Brain microvascular endothelial cell (primary cell): ENCODE measurements at regions not wholly inside any gene's neighbourhood (a gene's known extent, or its start where the extent isn't known, plus 50 kb on each side); places are given as distances from the start of the nearest gene placed in this dataset.

Experiments used
- DNase-seq: peaks from one replicate; pipeline ENCODE4 v3.0.0-alpha.2; 2020
- H3K27ac ChIP-seq: fragments of 250-450 bp; sonication (Bioruptor Pico); 2 replicates; pipeline ENCODE4 v1.5.1; 2020; ENCODE audit warnings: mild to moderate bottlenecking, moderate library complexity
- H3K27me3 ChIP-seq: fragments of 250-450 bp; sonication (Bioruptor Pico); replicated peaks from 2 replicates; pipeline ENCODE4 v1.5.1; 2020; ENCODE audit warnings: mild to moderate bottlenecking
- H3K36me3 ChIP-seq: fragments of 250-450 bp; sonication (Bioruptor Pico); replicated peaks from 2 replicates; pipeline ENCODE4 v1.5.1; 2020; ENCODE audit warnings: mild to moderate bottlenecking
- H3K4me3 ChIP-seq: 2 replicates; pipeline ENCODE4 v1.5.1; 2011; ENCODE audit warnings: low read depth, mild to moderate bottlenecking, control low read depth, low read length, moderate library complexity
- in situ Hi-C: cut with HindIII; loops from 2 replicates; pipeline ENCODE4 v1.10.0; 2017; ENCODE audit warnings: low sequenced_read_pairs, low pct_ligation_motif_present
- TF ChIP-seq, protein P1 (sequence below): IDR thresholded peaks from 2 replicates; pipeline ENCODE4 v1.5.1; 2011; ENCODE audit warnings: low read depth, mild to moderate bottlenecking, moderate library complexity, low read length, control low read depth, inconsistent platforms; ENCODE audit errors: missing control alignments

- in situ Hi-C loops, result no loop called here
- Histone ChIP-seq H3K4me3 (no peak overlapping the region), H3K27ac (no peak overlapping the region), H3K36me3 (no peaks in the 10 kb centered on the region), H3K27me3 (no peaks in the 10 kb centered on the region)
- DNase-seq, result no peak
- TF ChIP-seq, protein P1, sequence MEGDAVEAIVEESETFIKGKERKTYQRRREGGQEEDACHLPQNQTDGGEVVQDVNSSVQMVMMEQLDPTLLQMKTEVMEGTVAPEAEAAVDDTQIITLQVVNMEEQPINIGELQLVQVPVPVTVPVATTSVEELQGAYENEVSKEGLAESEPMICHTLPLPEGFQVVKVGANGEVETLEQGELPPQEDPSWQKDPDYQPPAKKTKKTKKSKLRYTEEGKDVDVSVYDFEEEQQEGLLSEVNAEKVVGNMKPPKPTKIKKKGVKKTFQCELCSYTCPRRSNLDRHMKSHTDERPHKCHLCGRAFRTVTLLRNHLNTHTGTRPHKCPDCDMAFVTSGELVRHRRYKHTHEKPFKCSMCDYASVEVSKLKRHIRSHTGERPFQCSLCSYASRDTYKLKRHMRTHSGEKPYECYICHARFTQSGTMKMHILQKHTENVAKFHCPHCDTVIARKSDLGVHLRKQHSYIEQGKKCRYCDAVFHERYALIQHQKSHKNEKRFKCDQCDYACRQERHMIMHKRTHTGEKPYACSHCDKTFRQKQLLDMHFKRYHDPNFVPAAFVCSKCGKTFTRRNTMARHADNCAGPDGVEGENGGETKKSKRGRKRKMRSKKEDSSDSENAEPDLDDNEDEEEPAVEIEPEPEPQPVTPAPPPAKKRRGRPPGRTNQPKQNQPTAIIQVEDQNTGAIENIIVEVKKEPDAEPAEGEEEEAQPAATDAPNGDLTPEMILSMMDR, result no peak
Observed at GRCh38 chr16:27735031-27735430, 185.1 kb downstream of the KATNIP start.

- Histone ChIP-seq H3K36me3 (no peaks in the 10 kb centered on the region), H3K27ac (no peak overlapping the region), H3K4me3 (no peak overlapping the region), H3K27me3 (no peaks in the 10 kb centered on the region)
- no peak for DNase-seq
- in situ Hi-C loops, result no loop called here
- TF ChIP-seq, protein P1, result no peak
Observed at GRCh38 chr16:27736431-27736830, 186.5 kb downstream of the KATNIP start.

DNA sequence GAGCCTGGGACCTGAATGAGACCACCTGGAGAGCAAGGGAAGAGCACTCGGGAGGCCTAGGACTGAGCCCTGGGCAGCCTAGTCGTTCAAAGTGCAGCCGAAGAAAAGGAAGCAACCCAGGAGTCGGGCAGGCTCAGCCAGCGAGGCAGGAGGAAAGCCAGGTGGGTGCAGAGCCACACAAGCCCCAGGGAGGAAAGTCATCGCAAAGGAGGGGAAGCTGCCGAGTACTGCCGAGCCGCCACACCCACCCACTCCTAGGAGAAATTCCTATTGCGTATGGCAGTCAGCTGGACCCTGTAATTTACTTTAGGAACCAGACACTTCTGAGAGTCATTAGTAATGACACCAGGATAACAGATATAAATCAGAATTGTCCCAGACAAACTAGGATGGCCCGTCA lies 187.6 kb downstream of the KATNIP start:
- in situ Hi-C loops, result no loop called here
- H3K36me3 ChIP-seq, result no peaks in the 10 kb centered on the region
- TF ChIP-seq, protein P1, result no peak
- no peak overlapping the region for H3K4me3 ChIP-seq
- no peak overlapping the region for H3K27ac ChIP-seq
- H3K27me3 ChIP-seq, result no peaks in the 10 kb centered on the region
- no peak for DNase-seq
